IMR-90 (cell line): ENCODE measurements at regions not wholly inside any gene's neighbourhood (a gene's known extent, or its start where the extent isn't known, plus 50 kb on each side); places are given as distances from the start of the nearest gene placed in this dataset.
A peak's percentile ranks its signal among the peaks of the same experiment; 100 is the strongest.

Experiments
- ATAC-seq: fragments of 200-7000 bp; cut with Tn5 transposase; 2 replicates; pipeline ENCODE4 v1.9.1; 2020; ENCODE audit warnings: low read depth, mild to moderate bottlenecking, moderate library complexity
- BruUV-seq: library from RNA; stranded (reverse); fragments of 400-500 nt; replicated peaks from 2 replicates; lab custom pipeline; 2021; lab: Mats Ljungman, UMichigan
- CTCF ChIA-PET: fragments of 300-600 bp; formaldehyde crosslinking; extraction: SDS; loops from one replicate; lab custom pipeline; 2021; ENCODE audit warnings: antibody characterized with exemption; lab: Yijun Ruan, JAX
- POLR2A ChIA-PET: fragments of 300-600 bp; sonication (Branson Sonifier 250); formaldehyde crosslinking; loops from one replicate; lab custom pipeline; 2022; ENCODE audit warnings: antibody characterized with exemption; ENCODE audit not compliant: unreplicated experiment; lab: Charles Lee
- DNase-seq: peaks from one replicate; pipeline ENCODE4 v3.0.0; 2013
- H2AFZ ChIP-seq: replicated peaks from 2 replicates; pipeline ENCODE3; 2013; ENCODE audit warnings: low read length, mild to moderate bottlenecking; ENCODE audit not compliant: poor library complexity
- H2AK5ac ChIP-seq: 2 replicates; pipeline ENCODE4 v1.6.1; 2013; ENCODE audit warnings: low read depth, low read length, inconsistent platforms
- H2AK9ac ChIP-seq: replicated peaks from 2 replicates; pipeline ENCODE3; 2013; ENCODE audit warnings: mild to moderate bottlenecking, low read depth, low read length, moderate library complexity; ENCODE audit not compliant: poor library complexity
- H2BK120ac ChIP-seq: 2 replicates; pipeline ENCODE4 v1.6.1; 2013; ENCODE audit warnings: low read depth, low read length, inconsistent platforms
- H2BK15ac ChIP-seq: 3 replicates; pipeline ENCODE4 v1.6.1; 2013; ENCODE audit warnings: low read depth, low read length, inconsistent platforms
- H2BK20ac ChIP-seq: 2 replicates; pipeline ENCODE4 v1.6.1; 2013; ENCODE audit warnings: low read depth, mild to moderate bottlenecking, inconsistent platforms, low read length, moderate library complexity
- H2BK5ac ChIP-seq: 2 replicates; pipeline ENCODE4 v1.6.1; 2013; ENCODE audit warnings: mild to moderate bottlenecking, low read depth, low read length, inconsistent platforms; ENCODE audit not compliant: poor library complexity, severe bottlenecking
- H3K14ac ChIP-seq: replicated peaks from 2 replicates; pipeline ENCODE4 v1.6.1; 2013; ENCODE audit warnings: low read depth, low read length, inconsistent platforms
- H3K18ac ChIP-seq: 2 replicates; pipeline ENCODE4 v1.6.1; 2013; ENCODE audit warnings: low read depth, low read length, control low read depth
- H3K23ac ChIP-seq: 2 replicates; pipeline ENCODE4 v1.6.1; 2013; ENCODE audit warnings: low read depth, low read length, inconsistent platforms
- H3K27ac ChIP-seq: 2 replicates; pipeline ENCODE4 v1.5.1; 2013; ENCODE audit warnings: mild to moderate bottlenecking, control low read depth, low read length; ENCODE audit not compliant: insufficient read depth
- H3K27me3 ChIP-seq: 2 replicates; pipeline ENCODE4 v1.6.1; 2013; ENCODE audit warnings: low read length; ENCODE audit not compliant: control insufficient read depth, insufficient read depth
- H3K36me3 ChIP-seq: 2 replicates; pipeline ENCODE4 v1.6.1; 2013; ENCODE audit warnings: low read length, mixed read lengths; ENCODE audit not compliant: control insufficient read depth, insufficient read depth
- H3K4ac ChIP-seq: 2 replicates; pipeline ENCODE4 v1.6.1; 2013; ENCODE audit warnings: low read depth, low read length, inconsistent platforms
- H3K4me1 ChIP-seq: 2 replicates; pipeline ENCODE4 v1.6.1; 2013; ENCODE audit warnings: low read length, mixed read lengths; ENCODE audit not compliant: control insufficient read depth, insufficient read depth
- H3K4me2 ChIP-seq: 2 replicates; pipeline ENCODE4 v1.6.1; 2013; ENCODE audit warnings: low read depth, mild to moderate bottlenecking, control low read depth, low read length, moderate library complexity
- H3K4me3 ChIP-seq: 2 replicates; pipeline ENCODE4 v1.5.1; 2013; ENCODE audit warnings: low read depth, mild to moderate bottlenecking, control low read depth, low read length, moderate library complexity; ENCODE audit not compliant: insufficient read depth
- H3K56ac ChIP-seq: 2 replicates; pipeline ENCODE4 v1.6.1; 2013; ENCODE audit warnings: low read length, inconsistent platforms; ENCODE audit not compliant: insufficient read depth; ENCODE audit errors: extremely low read depth
- H3K79me1 ChIP-seq, 2 experiments: 2 replicates each; pipeline ENCODE4 v1.6.1; 2013; ENCODE audit warnings: low read length in 2 of 2, inconsistent platforms in 1 of 2, low read depth in 1 of 2
- H3K9ac ChIP-seq: 2 replicates; pipeline ENCODE4 v1.6.1; 2013; ENCODE audit warnings: low read depth, low read length, control low read depth
- H3K9me1 ChIP-seq: 2 replicates; pipeline ENCODE4 v1.6.1; 2013; ENCODE audit warnings: low read length, inconsistent platforms; ENCODE audit not compliant: insufficient read depth
- H3K9me3 ChIP-seq: 2 replicates; pipeline ENCODE4 v1.6.1; 2013; ENCODE audit warnings: low read length; ENCODE audit not compliant: control insufficient read depth, insufficient read depth
- H4K20me1 ChIP-seq: 2 replicates; pipeline ENCODE4 v1.6.1; 2013; ENCODE audit warnings: low read length, inconsistent platforms; ENCODE audit not compliant: insufficient read depth
- H4K5ac ChIP-seq: 2 replicates; pipeline ENCODE4 v1.6.1; 2013; ENCODE audit warnings: mild to moderate bottlenecking, low read depth, low read length, control low read depth
- H4K8ac ChIP-seq, 2 experiments: 2 replicates each; pipeline ENCODE4 v1.6.1; 2013; ENCODE audit warnings: low read depth in 2 of 2, low read length in 2 of 2, control low read depth in 1 of 2, inconsistent platforms in 1 of 2
- H4K91ac ChIP-seq: 2 replicates; pipeline ENCODE4 v1.6.1; 2013; ENCODE audit warnings: low read depth, low read length, inconsistent platforms; ENCODE audit not compliant: insufficient read depth
- BHLHE40 ChIP-seq: fragments of 150-350 bp; IDR thresholded peaks from 2 replicates; pipeline ENCODE4 v1.6.1; 2016; ENCODE audit warnings: mild to moderate bottlenecking, low read depth, low read length
- CEBPB ChIP-seq: IDR thresholded peaks from 2 replicates; pipeline ENCODE4 v1.6.1; 2012; ENCODE audit warnings: low read depth, low read length, improper control_type of control experiment
- CHD1 ChIP-seq: IDR thresholded peaks from 2 replicates; pipeline ENCODE4 v1.6.1; 2012; ENCODE audit warnings: low read depth, low read length, improper control_type of control experiment
- CTCF ChIP-seq: conservative IDR thresholded peaks from 2 replicates; pipeline ENCODE4 v1.5.1; 2012; ENCODE audit warnings: mild to moderate bottlenecking, low read depth, low read length, improper control_type of control experiment
- ELK1 ChIP-seq: fragments of 150-350 bp; IDR thresholded peaks from 2 replicates; pipeline ENCODE4 v1.6.1; 2016; ENCODE audit warnings: low read depth, mild to moderate bottlenecking, low read length, moderate library complexity, borderline replicate concordance
- FOS ChIP-seq: fragments of 150-350 bp; IDR thresholded peaks from 2 replicates; pipeline ENCODE4 v1.6.1; 2016; ENCODE audit warnings: low read depth, low read length
- MAFK ChIP-seq: IDR thresholded peaks from 2 replicates; pipeline ENCODE4 v1.6.1; 2012; ENCODE audit warnings: low read depth, low read length, improper control_type of control experiment
- MAZ ChIP-seq: IDR thresholded peaks from 2 replicates; pipeline ENCODE4 v1.6.1; 2012; ENCODE audit warnings: low read depth, mild to moderate bottlenecking, low read length, improper control_type of control experiment, moderate library complexity, borderline replicate concordance
- MXI1 ChIP-seq: IDR thresholded peaks from 2 replicates; pipeline ENCODE4 v1.6.1; 2012; ENCODE audit warnings: low read depth, mild to moderate bottlenecking, low read length, moderate library complexity, borderline replicate concordance
- NFE2L2 ChIP-seq: fragments of 150-350 bp; IDR thresholded peaks from 2 replicates; pipeline ENCODE4 v1.6.1; 2016; ENCODE audit warnings: low read depth, mild to moderate bottlenecking, low read length
- POLR2A ChIP-seq: IDR thresholded peaks from 2 replicates; pipeline ENCODE4 v1.6.1; 2012; ENCODE audit warnings: mild to moderate bottlenecking, low read depth, low read length
- RAD21 ChIP-seq: IDR thresholded peaks from 2 replicates; pipeline ENCODE4 v1.6.1; 2012; ENCODE audit warnings: low read length, improper control_type of control experiment
- RCOR1 ChIP-seq: IDR thresholded peaks from 2 replicates; pipeline ENCODE4 v1.6.1; 2012; ENCODE audit warnings: mild to moderate bottlenecking, low read length, improper control_type of control experiment; ENCODE audit not compliant: insufficient replicate concordance
- RFX5 ChIP-seq: IDR thresholded peaks from 2 replicates; pipeline ENCODE4 v1.8.0; 2012; ENCODE audit warnings: low read depth, mild to moderate bottlenecking, low read length, moderate library complexity
- SMC3 ChIP-seq: fragments of 150-350 bp; IDR thresholded peaks from 2 replicates; pipeline ENCODE4 v1.6.1; 2016; ENCODE audit warnings: low read depth, mild to moderate bottlenecking, antibody characterized with exemption, low read length, moderate library complexity
- USF2 ChIP-seq: fragments of 150-350 bp; IDR thresholded peaks from 2 replicates; pipeline ENCODE4 v1.6.1; 2017; ENCODE audit warnings: mild to moderate bottlenecking, antibody characterized with exemption, low read length, low read depth
- WGBS, 2 experiments: methylation state at CpG; one replicate each; pipeline versions ENCODE4 v1.1.5 to v1.1.7; 2013; ENCODE audit warnings: missing lambda C conversion rate in 2 of 2; ENCODE audit not compliant: insufficient read length in 1 of 2; ENCODE audit errors: extremely low coverage in 2 of 2; 5-methylcytosine and 5-hydroxymethylcytosine counted together
- dilution Hi-C: fragments of 300-500 bp; cut with HindIII; formaldehyde crosslinking; loops from one replicate; pipeline ENCODE4 v1.14.3; 2018; ENCODE audit warnings: low sequenced_read_pairs; ENCODE audit not compliant: unreplicated experiment
- in situ Hi-C: fragments of 300-500 bp; cut with MboI; formaldehyde crosslinking; loops from 3 replicates; pipeline ENCODE4 v1.14.3; 2019; ENCODE audit warnings: low sequenced_read_pairs, inconsistent platforms, mixed read lengths
- intact Hi-C: fragments of 100-400 bp; cut with micrococcal nuclease; formaldehyde crosslinking; loops from 2 replicates; pipeline ENCODE4 v1.10.0; 2022

DNA sequence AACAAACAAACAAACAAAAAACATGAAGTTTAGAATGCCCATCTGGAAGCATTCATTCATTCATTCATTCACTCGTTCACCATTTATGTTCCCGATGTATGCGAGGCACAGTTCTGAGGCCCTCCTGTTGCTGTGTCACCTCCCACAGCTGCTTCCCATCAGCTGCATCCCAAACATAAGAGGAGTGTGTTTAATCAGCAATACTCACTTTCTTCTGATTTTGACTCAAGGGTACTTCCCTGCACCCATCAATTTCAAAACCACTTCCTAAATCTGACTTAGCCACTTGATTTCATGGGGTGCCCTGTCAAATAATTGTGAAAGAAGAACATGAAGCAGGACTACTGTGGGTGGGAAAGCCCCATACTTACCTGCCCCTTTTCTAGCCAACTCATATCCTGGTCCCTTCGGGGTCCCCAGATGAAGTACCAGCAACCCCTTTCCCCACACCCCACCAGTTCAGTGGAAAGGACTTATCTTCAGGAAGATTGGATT is 128.0 kb upstream of the IL12B start:
- CTCF ChIA-PET, result no interaction called here
- no peaks in the 10 kb centered on the region for H3K9me3 ChIP-seq
- H2BK20ac ChIP-seq, result no peak overlapping the region
- H3K23ac ChIP-seq, result no peak overlapping the region
- no peaks in the 10 kb centered on the region for H3K79me1 ChIP-seq
- intact Hi-C loops, result no loop called here
- TF ChIP-seq RAD21 (no peak), SMC3 (no peak), RCOR1 (no peak), NFE2L2 (no peak), CEBPB (no peak), MAFK (no peak), POLR2A (no peak), BHLHE40 (no peak), CTCF (no peak), FOS (no peak), MXI1 (no peak), RFX5 (no peak), ELK1 (no peak), MAZ (no peak), CHD1 (no peak), USF2 (no peak)
- no peak overlapping the region for H3K9ac ChIP-seq
- no peak overlapping the region for H3K56ac ChIP-seq
- H4K20me1 ChIP-seq, result no peaks in the 10 kb centered on the region
- in situ Hi-C loops, result no loop called here
- H3K9me1 ChIP-seq, result peaks cover 6% of the 10 kb centered on the region; the same call in 1 of the 2 replicates
- no peak overlapping the region for H2AK5ac ChIP-seq
- no peak overlapping the region for H3K4me2 ChIP-seq
- H3K4me3 ChIP-seq, result no peak overlapping the region
- 0 out of 3 replicates have a peak overlapping the region, but pooled peaks have one; percentile 89 for H2BK15ac ChIP-seq
- no peak overlapping the region; the same call in 1 of the 2 replicates for H3K4ac ChIP-seq
- H3K18ac ChIP-seq, result no peak overlapping the region
- POLR2A ChIA-PET, result no interaction called here
- no peak overlapping the region for H3K27ac ChIP-seq
- no peaks in the 10 kb centered on the region for H3K27me3 ChIP-seq
- dilution Hi-C loops, result no loop called here
- ATAC-seq (no peak), DNase-seq (no peak)
- no peak overlapping the region for H3K14ac ChIP-seq
- no peak overlapping the region for H2BK120ac ChIP-seq
- H3K36me3 ChIP-seq, result no peaks in the 10 kb centered on the region
- no peak overlapping the region for H4K91ac ChIP-seq
- peaks cover 14% of the 10 kb centered on the region for H3K4me1 ChIP-seq
- H4K5ac ChIP-seq, result no peak overlapping the region
- 100% methylated on average over 3 of the region's 4 CpGs; no CpG with 5 or more reads in 1 of the 2 experiments for WGBS, 2 experiments
- H4K8ac ChIP-seq, result no peak overlapping the region
- H2BK5ac ChIP-seq, result no peak overlapping the region
- H2AK9ac ChIP-seq, result no peak overlapping the region
- H2AFZ ChIP-seq, result no peak overlapping the region
- no TSS peak for BruUV-seq
